Hepatocyte (in vitro differentiated cells): ENCODE measurements at regions not wholly inside any gene's neighbourhood (a gene's known extent, or its start where the extent isn't known, plus 50 kb on each side); places are given as distances from the start of the nearest gene placed in this dataset.

Experiments
- DNase-seq: peaks from one replicate; pipeline ENCODE4 v3.0.0-alpha.2; 2016; ENCODE audit warnings: low spot score
- H2AFZ ChIP-seq: fragments of 200-600 bp; sonication (generic); 2 replicates; pipeline ENCODE4 v1.6.0; 2016; ENCODE audit warnings: antibody characterized with exemption, mild to moderate bottlenecking
- H3K27ac ChIP-seq: fragments of 200-600 bp; sonication (generic); 2 replicates; pipeline ENCODE4 v1.5.1; 2016; ENCODE audit warnings: mild to moderate bottlenecking
- H3K27me3 ChIP-seq: fragments of 200-600 bp; sonication (generic); 2 replicates; pipeline ENCODE4 v1.6.1; 2016
- H3K36me3 ChIP-seq: fragments of 200-600 bp; sonication (generic); replicated peaks from 2 replicates; pipeline ENCODE4 v1.5.1; 2016; ENCODE audit warnings: low read depth; ENCODE audit not compliant: insufficient read depth
- H3K4me1 ChIP-seq: fragments of 200-600 bp; sonication (generic); 2 replicates; pipeline ENCODE4 v1.5.1; 2016; ENCODE audit warnings: mild to moderate bottlenecking, moderate library complexity; ENCODE audit not compliant: insufficient read depth
- H3K4me2 ChIP-seq: fragments of 200-600 bp; sonication (generic); 2 replicates; pipeline ENCODE4 v1.6.0; 2016
- H3K4me3 ChIP-seq: fragments of 200-600 bp; sonication (generic); 2 replicates; pipeline ENCODE4 v1.5.1; 2016; ENCODE audit warnings: mild to moderate bottlenecking
- H3K79me2 ChIP-seq: fragments of 200-600 bp; sonication (generic); 2 replicates; pipeline ENCODE4 v1.6.0; 2017; ENCODE audit warnings: mild to moderate bottlenecking
- H3K9me2 ChIP-seq: fragments of 200-600 bp; sonication (generic); replicated peaks from 2 replicates; pipeline ENCODE4 v1.6.0; 2017; ENCODE audit warnings: mild to moderate bottlenecking; ENCODE audit not compliant: insufficient read depth
- H3K9me3 ChIP-seq: fragments of 200-600 bp; sonication (generic); 2 replicates; pipeline ENCODE4 v1.5.1; 2016; ENCODE audit warnings: low read depth, mild to moderate bottlenecking
- H4K20me1 ChIP-seq: fragments of 200-600 bp; sonication (generic); 2 replicates; pipeline ENCODE4 v1.6.0; 2016; ENCODE audit warnings: mild to moderate bottlenecking; ENCODE audit not compliant: insufficient read depth, poor library complexity, severe bottlenecking
- EZH2 ChIP-seq: fragments of 200-600 bp; sonication (generic); IDR thresholded peaks from 2 replicates; pipeline ENCODE4 v1.6.1; 2016; ENCODE audit warnings: antibody characterized with exemption, mild to moderate bottlenecking, borderline replicate concordance
- EZH2phosphoT487 ChIP-seq: fragments of 200-600 bp; sonication (generic); IDR thresholded peaks from one replicate; pipeline ENCODE4 v1.6.1; 2018; ENCODE audit warnings: antibody characterized with exemption, mild to moderate bottlenecking, low read depth, moderate library complexity; ENCODE audit not compliant: unreplicated experiment, severe bottlenecking
- whole genome bisulfite sequencing: methylation state at CpG from one replicate; pipeline ENCODE4 v1.1.6; 2016; ENCODE audit warnings: low lambda C conversion rate; ENCODE audit errors: missing lambda C conversion rate; 5-methylcytosine and 5-hydroxymethylcytosine counted together
- TF ChIP-seq, protein P1 (sequence below): fragments of 200-600 bp; sonication (generic); IDR thresholded peaks from 2 replicates; pipeline ENCODE4 v1.5.1; 2016; ENCODE audit warnings: antibody characterized with exemption, mild to moderate bottlenecking; ENCODE audit not compliant: poor library complexity

DNA sequence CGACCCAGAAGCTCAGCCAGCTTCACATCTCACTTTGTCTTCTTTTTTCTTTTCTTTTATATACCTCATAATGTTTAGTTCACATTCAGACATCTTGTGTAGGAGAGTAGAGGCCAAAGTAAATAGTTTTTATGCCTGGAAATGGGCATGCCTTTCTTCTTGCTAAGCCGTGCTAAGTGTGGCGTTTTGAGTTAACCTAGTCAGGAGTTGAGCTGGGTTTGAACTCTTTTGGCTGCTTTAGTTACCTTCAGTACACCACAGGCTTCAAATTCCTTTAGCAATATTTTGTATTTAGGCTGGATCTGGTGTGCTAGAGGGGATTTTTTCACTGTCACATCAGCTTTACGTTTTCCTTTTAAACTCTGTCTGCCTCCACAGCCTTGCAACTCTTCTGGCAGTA is 300.8 kb downstream of the ZNF674 start:
- Histone ChIP-seq H3K36me3 (no peaks in the 10 kb centered on the region), H3K4me3 (no peak overlapping the region), H3K9me3 (no peaks in the 10 kb centered on the region), H3K9me2 (no peaks in the 10 kb centered on the region), H3K79me2 (no peaks in the 10 kb centered on the region), H3K4me2 (no peak overlapping the region), H2AFZ (no peak overlapping the region), H3K27ac (no peak overlapping the region), H3K4me1 (no peaks in the 10 kb centered on the region), H4K20me1 (no peaks in the 10 kb centered on the region), H3K27me3 (no peaks in the 10 kb centered on the region)
- TF ChIP-seq EZH2 (no peak), EZH2phosphoT487 (no peak)
- TF ChIP-seq, protein P1, sequence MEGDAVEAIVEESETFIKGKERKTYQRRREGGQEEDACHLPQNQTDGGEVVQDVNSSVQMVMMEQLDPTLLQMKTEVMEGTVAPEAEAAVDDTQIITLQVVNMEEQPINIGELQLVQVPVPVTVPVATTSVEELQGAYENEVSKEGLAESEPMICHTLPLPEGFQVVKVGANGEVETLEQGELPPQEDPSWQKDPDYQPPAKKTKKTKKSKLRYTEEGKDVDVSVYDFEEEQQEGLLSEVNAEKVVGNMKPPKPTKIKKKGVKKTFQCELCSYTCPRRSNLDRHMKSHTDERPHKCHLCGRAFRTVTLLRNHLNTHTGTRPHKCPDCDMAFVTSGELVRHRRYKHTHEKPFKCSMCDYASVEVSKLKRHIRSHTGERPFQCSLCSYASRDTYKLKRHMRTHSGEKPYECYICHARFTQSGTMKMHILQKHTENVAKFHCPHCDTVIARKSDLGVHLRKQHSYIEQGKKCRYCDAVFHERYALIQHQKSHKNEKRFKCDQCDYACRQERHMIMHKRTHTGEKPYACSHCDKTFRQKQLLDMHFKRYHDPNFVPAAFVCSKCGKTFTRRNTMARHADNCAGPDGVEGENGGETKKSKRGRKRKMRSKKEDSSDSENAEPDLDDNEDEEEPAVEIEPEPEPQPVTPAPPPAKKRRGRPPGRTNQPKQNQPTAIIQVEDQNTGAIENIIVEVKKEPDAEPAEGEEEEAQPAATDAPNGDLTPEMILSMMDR: no peak
- no peak for DNase-seq
- 63% methylated on average over 4 of the region's 4 CpGs for WGBS

DNA sequence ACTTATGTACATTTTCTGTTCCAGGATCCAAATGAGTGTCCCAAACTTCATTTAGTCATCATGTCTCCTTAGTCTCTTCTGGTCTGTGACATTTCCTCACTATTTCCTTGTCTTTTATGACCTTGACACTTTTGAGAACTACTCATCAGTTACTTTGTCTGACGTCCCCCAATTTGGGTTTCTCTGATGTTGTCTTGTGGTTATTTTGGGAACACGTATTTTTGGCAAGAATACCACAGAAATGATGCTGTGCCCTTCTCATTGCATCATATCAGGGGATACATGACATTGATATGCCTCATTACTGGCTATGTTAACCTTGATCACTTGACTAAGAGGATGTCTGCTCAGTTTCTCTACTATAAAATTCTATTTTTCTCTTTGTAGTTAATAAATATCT is 308.8 kb downstream of the ZNF674 start:
- Histone ChIP-seq H3K4me1 (no peaks in the 10 kb centered on the region), H3K4me2 (no peak overlapping the region), H3K27ac (no peak overlapping the region), H3K4me3 (no peak overlapping the region), H3K36me3 (no peaks in the 10 kb centered on the region), H3K79me2 (no peaks in the 10 kb centered on the region), H2AFZ (no peak overlapping the region), H4K20me1 (no peaks in the 10 kb centered on the region), H3K27me3 (no peaks in the 10 kb centered on the region), H3K9me2 (no peaks in the 10 kb centered on the region), H3K9me3 (no peaks in the 10 kb centered on the region)
- WGBS: 69% methylated on average over 2 of the region's 2 CpGs
- TF ChIP-seq EZH2phosphoT487 (no peak), EZH2 (no peak)
- TF ChIP-seq, protein P1: no peak
- no peak for DNase-seq

DNA sequence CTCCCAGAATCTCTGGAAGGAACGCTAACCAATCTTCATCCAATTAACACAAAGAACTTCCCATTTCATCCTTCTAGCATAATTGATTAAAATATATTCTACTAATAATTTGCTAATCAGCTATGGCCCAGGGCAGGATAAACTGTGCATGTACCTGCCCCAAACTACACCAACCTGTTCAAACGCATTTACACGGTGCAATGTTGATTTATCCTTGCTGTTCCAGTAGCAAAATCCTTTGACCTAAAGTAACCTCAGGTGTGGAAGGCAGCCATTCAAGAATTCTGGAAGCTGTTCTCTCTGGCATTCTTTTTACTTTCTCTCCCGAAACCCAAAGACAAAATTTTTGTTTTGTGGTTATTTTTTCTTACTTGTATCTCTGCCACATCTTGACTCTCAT is 309.4 kb downstream of the ZNF674 start:
- no peaks in the 10 kb centered on the region for H3K79me2 ChIP-seq
- no peaks in the 10 kb centered on the region for H4K20me1 ChIP-seq
- H2AFZ ChIP-seq: no peak overlapping the region
- H3K36me3 ChIP-seq: no peaks in the 10 kb centered on the region
- DNase-seq: no peak
- H3K4me1 ChIP-seq: no peaks in the 10 kb centered on the region
- H3K4me3 ChIP-seq: no peak overlapping the region
- H3K27me3 ChIP-seq: no peaks in the 10 kb centered on the region
- TF ChIP-seq EZH2phosphoT487 (no peak), EZH2 (no peak)
- TF ChIP-seq, protein P1: no peak
- H3K9me3 ChIP-seq: no peaks in the 10 kb centered on the region
- 73% methylated on average over 4 of the region's 4 CpGs for WGBS
- no peak overlapping the region for H3K4me2 ChIP-seq
- no peak overlapping the region for H3K27ac ChIP-seq
- no peaks in the 10 kb centered on the region for H3K9me2 ChIP-seq

GRCh38 chrX:46234775-46235174 is 310.4 kb downstream of the ZNF674 start:
- no peaks in the 10 kb centered on the region for H3K79me2 ChIP-seq
- no peaks in the 10 kb centered on the region for H3K36me3 ChIP-seq
- no peak overlapping the region for H3K4me2 ChIP-seq
- WGBS: 85% methylated on average over 2 of the region's 2 CpGs
- H3K4me3 ChIP-seq: no peak overlapping the region
- no peaks in the 10 kb centered on the region for H3K27me3 ChIP-seq
- DNase-seq: no peak
- no peaks in the 10 kb centered on the region for H3K9me3 ChIP-seq
- no peaks in the 10 kb centered on the region for H3K4me1 ChIP-seq
- TF ChIP-seq EZH2phosphoT487 (no peak), EZH2 (no peak)
- TF ChIP-seq, protein P1: no peak
- no peak overlapping the region for H2AFZ ChIP-seq
- H3K27ac ChIP-seq: no peak overlapping the region
- no peaks in the 10 kb centered on the region for H3K9me2 ChIP-seq
- H4K20me1 ChIP-seq: no peaks in the 10 kb centered on the region
